ENCODE measurements at regions not wholly inside any gene's neighbourhood (a gene's known extent, or its start where the extent isn't known, plus 50 kb on each side); places are given as distances from the start of the nearest gene placed in this dataset.

- peaks cover 27% of the 10 kb centered on the region for H3K9me3 Mint-ChIP-seq
- peaks cover 5% of the 10 kb centered on the region for H3K36me3 Mint-ChIP-seq (ENCODE audit: low read depth)
- H3K4me3 Mint-ChIP-seq: no peak overlapping the region
- peaks cover 33% of the 10 kb centered on the region for H3K4me1 Mint-ChIP-seq
- TF ChIP-seq CTCF (IDR thresholded peaks at IDR 0.05): no peak
- peaks cover 31% of the 10 kb centered on the region for H3K27me3 Mint-ChIP-seq (ENCODE audit: low read depth, poor library complexity)
- no peak for DNase-seq
- no peak overlapping the region for H3K27ac Mint-ChIP-seq
These were observed 94.2 kb upstream of the ALKAL2 start for GRCh38 chr2:381941-382727.

- no peak overlapping the region for H3K4me3 Mint-ChIP-seq
- DNase-seq: no peak
- TF ChIP-seq CTCF (IDR thresholded peaks at IDR 0.05): no peak
- peaks cover 24% of the 10 kb centered on the region for H3K4me1 Mint-ChIP-seq
- no peak overlapping the region for H3K27ac Mint-ChIP-seq
- peaks cover 5% of the 10 kb centered on the region for H3K36me3 Mint-ChIP-seq (ENCODE audit: low read depth)
- H3K27me3 Mint-ChIP-seq (ENCODE audit: low read depth, poor library complexity): peaks cover 31% of the 10 kb centered on the region
- H3K9me3 Mint-ChIP-seq: peaks cover 32% of the 10 kb centered on the region
These were observed 93.3 kb upstream of the ALKAL2 start for GRCh38 chr2:381181-381580.

- no peak overlapping the region for H3K4me3 Mint-ChIP-seq
- H3K36me3 Mint-ChIP-seq (ENCODE audit: low read depth): peaks cover 5% of the 10 kb centered on the region
- peaks cover 31% of the 10 kb centered on the region for H3K27me3 Mint-ChIP-seq (ENCODE audit: low read depth, poor library complexity)
- H3K4me1 Mint-ChIP-seq: peaks cover 20% of the 10 kb centered on the region
- no peak for DNase-seq
- H3K9me3 Mint-ChIP-seq: peaks cover 32% of the 10 kb centered on the region
- H3K27ac Mint-ChIP-seq: no peak overlapping the region
- no peak for TF ChIP-seq CTCF (IDR thresholded peaks at IDR 0.05)
These were observed 92.9 kb upstream of the ALKAL2 start for GRCh38 chr2:380772-381171.

GRCh38 chr2:380221-380620, 92.3 kb upstream of the ALKAL2 start:
- DNase-seq: no peak
- Mint-ChIP-seq H3K4me3 (no peak overlapping the region), H3K36me3 (ENCODE audit: low read depth) (peaks cover 5% of the 10 kb centered on the region), H3K9me3 (peaks cover 32% of the 10 kb centered on the region), H3K27ac (no peak overlapping the region), H3K4me1 (peaks cover 15% of the 10 kb centered on the region), H3K27me3 (ENCODE audit: low read depth, poor library complexity) (peaks cover 31% of the 10 kb centered on the region)
- no peak for TF ChIP-seq CTCF (IDR thresholded peaks at IDR 0.05)

- TF ChIP-seq CTCF (IDR thresholded peaks at IDR 0.05): no peak
- H3K4me1 Mint-ChIP-seq: peaks cover 10% of the 10 kb centered on the region
- peaks cover 31% of the 10 kb centered on the region for H3K27me3 Mint-ChIP-seq (ENCODE audit: low read depth, poor library complexity)
- H3K9me3 Mint-ChIP-seq: peaks cover 32% of the 10 kb centered on the region
- H3K4me3 Mint-ChIP-seq: no peak overlapping the region
- DNase-seq: no peak
- no peak overlapping the region for H3K27ac Mint-ChIP-seq
- H3K36me3 Mint-ChIP-seq (ENCODE audit: low read depth): peaks cover 5% of the 10 kb centered on the region
These were observed 91.9 kb upstream of the ALKAL2 start for GRCh38 chr2:379778-380177.

- no peak overlapping the region for H3K27ac Mint-ChIP-seq
- no peak for TF ChIP-seq CTCF (IDR thresholded peaks at IDR 0.05)
- H3K27me3 Mint-ChIP-seq (ENCODE audit: low read depth, poor library complexity): peaks cover 27% of the 10 kb centered on the region
- H3K36me3 Mint-ChIP-seq (ENCODE audit: low read depth): peaks cover 5% of the 10 kb centered on the region
- peaks cover 5% of the 10 kb centered on the region for H3K4me1 Mint-ChIP-seq
- H3K4me3 Mint-ChIP-seq: no peak overlapping the region
- H3K9me3 Mint-ChIP-seq: peaks cover 32% of the 10 kb centered on the region
- DNase-seq: no peak
These were observed 90.5 kb upstream of the ALKAL2 start for GRCh38 chr2:378364-378763.

Measured in nephron progenitor cell (in vitro differentiated cells).